OCI-LY7 (cell line): ENCODE measurements at regions not wholly inside any gene's neighbourhood (a gene's known extent, or its start where the extent isn't known, plus 50 kb on each side); places are given as distances from the start of the nearest gene placed in this dataset.

Experiments
- EZH2phosphoT487 ChIP-seq: fragments of 200-600 bp; sonication (generic); IDR thresholded peaks from 2 replicates; pipeline ENCODE4 v1.6.1; 2018; ENCODE audit warnings: low read depth, borderline replicate concordance, mild to moderate bottlenecking, mixed run types, antibody characterized with exemption, low read length, moderate library complexity, mixed read lengths
- TF ChIP-seq, protein P1 (sequence below): fragments of 200-600 bp; sonication (generic); conservative IDR thresholded peaks from 2 replicates; pipeline ENCODE4 v1.5.1; 2014; ENCODE audit warnings: mild to moderate bottlenecking, antibody characterized with exemption, low read length, moderate library complexity, mixed read lengths

DNA sequence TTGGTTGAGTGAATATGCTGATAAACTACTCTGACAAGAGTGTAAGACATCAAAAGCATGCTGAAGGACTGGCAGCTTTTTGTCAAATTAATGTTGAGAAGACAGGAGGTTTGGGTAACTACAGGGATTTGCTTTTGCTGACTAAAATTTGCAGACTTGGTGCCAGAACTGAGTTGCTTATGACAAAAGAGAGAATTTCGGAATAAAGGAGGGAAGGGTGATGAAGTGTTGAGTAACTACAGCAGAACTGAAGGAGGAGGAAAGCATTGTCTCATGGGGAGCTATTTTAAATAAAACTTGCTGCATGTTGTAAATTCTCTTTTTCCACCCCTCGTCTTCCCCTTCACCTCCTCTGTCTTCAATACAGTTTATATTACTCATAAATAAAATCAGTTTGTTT lies 296.1 kb downstream of the YTHDC2 start:
- TF ChIP-seq, protein P1, sequence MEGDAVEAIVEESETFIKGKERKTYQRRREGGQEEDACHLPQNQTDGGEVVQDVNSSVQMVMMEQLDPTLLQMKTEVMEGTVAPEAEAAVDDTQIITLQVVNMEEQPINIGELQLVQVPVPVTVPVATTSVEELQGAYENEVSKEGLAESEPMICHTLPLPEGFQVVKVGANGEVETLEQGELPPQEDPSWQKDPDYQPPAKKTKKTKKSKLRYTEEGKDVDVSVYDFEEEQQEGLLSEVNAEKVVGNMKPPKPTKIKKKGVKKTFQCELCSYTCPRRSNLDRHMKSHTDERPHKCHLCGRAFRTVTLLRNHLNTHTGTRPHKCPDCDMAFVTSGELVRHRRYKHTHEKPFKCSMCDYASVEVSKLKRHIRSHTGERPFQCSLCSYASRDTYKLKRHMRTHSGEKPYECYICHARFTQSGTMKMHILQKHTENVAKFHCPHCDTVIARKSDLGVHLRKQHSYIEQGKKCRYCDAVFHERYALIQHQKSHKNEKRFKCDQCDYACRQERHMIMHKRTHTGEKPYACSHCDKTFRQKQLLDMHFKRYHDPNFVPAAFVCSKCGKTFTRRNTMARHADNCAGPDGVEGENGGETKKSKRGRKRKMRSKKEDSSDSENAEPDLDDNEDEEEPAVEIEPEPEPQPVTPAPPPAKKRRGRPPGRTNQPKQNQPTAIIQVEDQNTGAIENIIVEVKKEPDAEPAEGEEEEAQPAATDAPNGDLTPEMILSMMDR: no peak
- TF ChIP-seq EZH2phosphoT487: no peak
